GM19468 (cell line): ENCODE measurements at regions not wholly inside any gene's neighbourhood (a gene's known extent, or its start where the extent isn't known, plus 50 kb on each side); places are given as distances from the start of the nearest gene placed in this dataset.
"Not testable (repeated sequence)": the region's sequence is repeated elsewhere in the genome, so short reads cannot be mapped to it uniquely, and the experiment has no call there.

Source experiments
- ATAC-seq: cut with Tn5 transposase; IDR thresholded peaks from one replicate; pipeline ENCODE4 v1.9.1; 2021; ENCODE audit warnings: mild to moderate bottlenecking, moderate library complexity, moderate number of reproducible peaks; ENCODE audit not compliant: unreplicated experiment; ENCODE audit errors: extremely low read depth

GRCh38 chr13:44719857-44720671, 143.9 kb upstream of the TSC22D1 start:
- no peak for ATAC-seq

GRCh38 chr13:44718467-44718866, 142.3 kb upstream of the TSC22D1 start:
- no peak for ATAC-seq

DNA sequence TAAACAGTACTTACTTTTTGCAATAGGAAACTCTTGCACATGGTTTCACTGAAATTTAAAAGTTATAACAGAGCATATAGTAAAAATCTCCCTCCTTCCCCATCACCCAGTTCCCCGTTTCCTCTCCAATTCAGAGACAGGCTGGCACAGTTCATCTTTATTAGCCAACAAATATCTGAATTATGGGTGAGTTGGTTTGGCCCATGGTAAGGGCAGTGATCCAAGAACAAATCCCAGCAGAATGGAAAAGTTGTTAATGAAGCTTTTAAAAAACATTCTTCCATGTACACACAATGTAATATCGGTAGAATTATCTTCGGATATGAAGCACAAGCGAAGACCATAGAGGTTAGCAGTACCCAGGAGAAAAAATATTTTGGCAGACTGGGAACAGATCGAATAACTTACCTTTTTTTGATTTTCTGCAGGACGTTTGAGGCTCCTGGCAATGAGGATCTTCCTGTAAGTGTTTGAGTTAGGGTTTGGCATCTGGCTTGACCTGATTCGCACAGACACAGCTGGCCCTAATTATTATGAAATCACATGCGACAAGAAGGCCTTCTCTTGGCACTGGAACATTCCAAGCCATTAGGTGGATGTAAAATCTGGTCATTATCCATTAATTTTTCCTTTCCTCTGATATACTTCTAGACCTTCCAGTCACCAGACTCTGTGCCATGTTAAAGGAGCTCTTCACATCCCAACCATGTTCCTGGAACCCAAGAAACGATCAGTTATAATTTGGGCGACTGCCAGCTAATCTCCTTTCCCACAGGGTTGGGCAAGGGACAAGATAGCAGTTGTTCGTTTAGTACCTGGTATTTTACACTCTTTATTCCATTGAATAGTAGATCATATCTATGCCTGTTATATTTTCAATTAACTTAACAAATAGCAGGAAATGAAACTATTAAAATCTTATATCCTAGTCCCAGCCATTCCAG, 139.4 kb upstream of the TSC22D1 start:
- ATAC-seq = no peak

GRCh38 chr13:44713788-44714469, 137.8 kb upstream of the TSC22D1 start:
- no peak for ATAC-seq

GRCh38 chr13:44711706-44712105, 135.6 kb upstream of the TSC22D1 start:
- ATAC-seq = no peak

GRCh38 chr13:44710576-44710975, 134.4 kb upstream of the TSC22D1 start:
- no peak for ATAC-seq

DNA sequence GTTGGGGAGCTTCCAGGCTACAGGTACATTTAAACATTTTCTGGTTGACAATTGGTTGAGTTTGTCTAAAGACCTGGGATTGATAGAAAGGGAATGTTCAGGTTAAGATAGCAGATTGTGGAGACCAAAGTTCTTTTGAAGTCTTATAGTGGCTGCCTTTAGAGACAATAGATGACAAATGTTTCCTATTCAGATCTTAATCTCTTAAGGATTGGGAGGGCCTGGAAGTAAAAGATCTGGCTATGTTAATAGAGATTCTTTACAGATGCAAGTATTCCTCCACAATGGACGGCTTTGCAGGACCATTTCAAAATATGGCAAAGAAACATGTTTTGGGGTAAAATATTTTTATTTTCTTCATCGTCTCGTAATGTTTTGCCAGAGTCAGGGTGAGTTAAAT, 128.7 kb upstream of the TSC22D1 start:
- ATAC-seq = not testable (repeated sequence)

GRCh38 chr13:44703371-44703770, 127.2 kb upstream of the TSC22D1 start:
- no peak for ATAC-seq

DNA sequence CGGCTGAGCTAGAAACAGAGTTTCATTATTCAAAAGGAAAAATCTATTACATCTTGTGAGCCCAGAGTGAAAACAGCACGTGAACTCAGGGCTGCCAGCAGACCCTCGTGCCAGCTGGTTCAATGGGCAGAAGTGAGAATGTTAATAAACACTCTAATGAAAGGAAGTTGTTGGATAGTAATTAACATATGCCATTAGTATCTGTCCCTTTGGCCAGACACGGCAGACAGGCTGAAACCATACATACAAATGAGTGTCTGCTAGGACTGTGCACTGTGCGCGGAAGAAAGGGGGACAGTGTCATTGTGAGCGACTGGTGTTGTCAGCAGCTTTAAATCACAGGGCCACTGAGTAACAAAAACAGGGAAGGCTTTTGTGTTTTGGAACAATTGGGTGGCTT, 121.9 kb upstream of the TSC22D1 start:
- ATAC-seq = no peak

GRCh38 chr13:44697058-44697457, 120.9 kb upstream of the TSC22D1 start:
- ATAC-seq = no peak

- no peak for ATAC-seq
These were observed 119.4 kb upstream of the TSC22D1 start for GRCh38 chr13:44695520-44695919.

DNA sequence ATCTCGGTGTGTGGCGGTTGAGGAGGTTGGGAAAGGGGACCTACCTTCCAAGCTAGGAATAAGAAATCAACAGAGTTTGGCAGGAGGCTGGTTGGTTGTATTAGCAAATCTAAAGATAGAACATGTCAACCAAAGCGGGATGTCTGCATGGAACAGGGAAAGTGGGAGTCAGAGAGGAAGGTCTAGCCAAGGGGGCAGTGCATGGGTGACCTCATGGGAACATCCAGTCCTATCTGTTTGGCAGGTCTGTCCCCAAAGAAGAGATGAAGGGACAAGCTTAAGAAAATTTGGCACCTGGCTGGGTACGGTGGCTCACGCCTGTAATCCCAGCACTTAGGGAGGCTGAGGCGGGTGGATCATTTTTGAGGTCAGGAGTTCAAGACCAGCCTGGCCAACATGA, 118.7 kb upstream of the TSC22D1 start:
- ATAC-seq = no peak

GRCh38 chr13:44694291-44694690, 118.2 kb upstream of the TSC22D1 start:
- ATAC-seq = no peak

DNA sequence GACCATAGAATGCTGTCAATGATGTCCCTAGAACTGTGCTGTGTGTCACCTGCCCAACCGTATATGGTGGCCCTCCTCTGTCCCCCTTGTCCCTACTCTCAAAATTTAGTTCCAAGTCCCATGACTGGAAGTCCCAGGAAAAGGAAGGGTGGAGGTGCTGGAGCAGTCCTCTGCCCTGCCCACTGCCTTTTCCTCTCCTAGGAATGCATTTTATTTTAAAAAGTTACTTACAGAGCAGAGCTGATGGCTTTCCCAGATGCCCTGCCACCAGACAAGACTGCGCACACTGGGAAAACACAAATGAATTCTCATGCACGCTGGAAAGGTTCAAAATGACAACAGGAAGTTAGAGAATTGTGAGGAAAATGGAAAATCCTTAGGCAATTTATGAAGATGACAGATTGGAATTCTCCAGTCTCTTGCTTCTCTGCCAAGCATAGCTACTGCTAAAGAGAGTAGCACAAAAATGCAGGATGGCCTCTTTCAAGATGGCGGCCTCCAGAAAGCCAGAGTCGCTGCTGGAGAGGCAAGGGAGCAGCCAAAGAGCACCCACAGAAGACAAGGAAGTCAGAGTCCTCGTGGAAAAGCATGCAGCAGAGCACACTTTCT, 117.1 kb upstream of the TSC22D1 start:
- ATAC-seq = no peak

DNA sequence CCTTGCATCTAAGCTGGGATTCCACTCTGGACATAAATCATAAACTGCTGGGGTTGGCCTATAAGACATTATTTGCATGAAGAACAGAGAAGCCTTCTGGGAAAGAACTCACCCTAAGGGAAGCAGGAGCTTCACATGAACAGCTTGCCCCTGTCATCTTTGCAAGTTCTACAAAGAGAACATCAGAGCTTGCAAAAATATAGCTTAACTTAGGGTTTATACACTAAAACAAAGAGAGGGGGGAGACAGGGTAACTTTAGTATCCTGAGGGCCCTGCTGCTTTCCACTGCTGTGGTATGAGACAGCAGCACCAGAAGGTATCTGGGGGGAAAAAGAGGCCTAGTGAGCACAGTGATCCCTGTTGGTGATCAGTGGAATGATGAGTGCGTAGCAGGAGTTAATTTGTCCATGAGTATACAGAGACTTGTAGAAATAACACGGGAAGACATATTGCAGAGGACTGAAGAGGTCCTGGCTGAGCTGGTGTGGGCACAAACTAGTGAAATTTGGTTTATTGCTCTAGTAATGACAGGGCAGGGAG, 116.1 kb upstream of the TSC22D1 start:
- no peak for ATAC-seq

DNA sequence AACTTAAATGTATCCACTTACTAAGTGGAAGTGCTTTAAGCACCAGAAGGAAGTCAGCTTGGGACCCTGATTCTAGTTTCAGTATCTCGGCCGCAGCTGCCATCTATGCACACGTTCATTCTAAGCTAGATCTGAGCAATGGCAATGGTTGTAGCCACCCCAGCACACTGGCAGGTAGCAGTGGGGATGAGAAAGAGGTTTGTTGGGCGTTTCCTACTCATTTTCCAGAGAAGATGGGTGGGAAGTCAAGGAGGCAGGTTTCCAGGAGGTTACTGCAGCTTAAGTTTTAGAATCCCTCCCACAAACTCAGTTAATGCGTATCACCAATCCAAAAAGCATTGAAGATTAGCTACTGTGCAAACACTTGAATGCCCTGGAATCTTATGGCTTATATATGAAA, 114.2 kb upstream of the TSC22D1 start:
- no peak for ATAC-seq

DNA sequence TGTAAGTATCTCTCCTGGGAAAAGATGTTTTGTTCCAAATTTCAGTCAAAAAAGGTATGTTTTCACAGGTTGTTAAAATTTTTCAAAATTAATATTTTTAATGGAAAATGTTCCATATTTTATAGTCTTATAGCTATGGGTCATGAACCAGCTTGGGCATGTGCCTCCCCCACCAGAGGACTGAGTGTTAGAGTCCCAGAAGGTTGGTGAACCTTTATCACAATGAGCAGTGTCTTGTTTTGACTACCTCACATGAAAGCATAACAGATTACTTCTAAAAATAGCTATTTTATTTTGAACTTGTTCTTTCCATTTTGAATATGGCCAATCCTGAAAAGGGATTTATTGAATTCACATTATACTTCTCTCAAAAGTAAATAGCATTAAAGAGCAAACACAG, 112.5 kb upstream of the TSC22D1 start:
- no peak for ATAC-seq

DNA sequence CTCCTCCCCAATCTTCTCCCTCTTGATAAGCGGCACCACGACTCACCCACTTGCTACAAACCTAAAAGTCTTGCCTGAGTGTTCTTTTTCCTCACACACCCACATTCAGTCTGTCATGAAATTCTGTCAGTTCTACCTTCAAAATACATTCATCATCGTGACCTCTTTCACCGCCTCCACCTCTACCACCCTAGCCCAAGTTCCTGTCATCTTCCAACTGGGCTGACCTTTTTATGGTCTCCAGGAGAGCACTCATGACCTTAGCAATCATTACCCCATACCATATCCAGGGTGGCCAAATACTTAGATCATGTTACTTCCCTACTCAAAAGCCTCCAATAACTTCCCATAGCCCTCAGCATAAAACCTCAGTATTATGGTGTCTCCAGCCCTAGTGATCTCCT, 110.4 kb upstream of the TSC22D1 start:
- no peak for ATAC-seq

DNA sequence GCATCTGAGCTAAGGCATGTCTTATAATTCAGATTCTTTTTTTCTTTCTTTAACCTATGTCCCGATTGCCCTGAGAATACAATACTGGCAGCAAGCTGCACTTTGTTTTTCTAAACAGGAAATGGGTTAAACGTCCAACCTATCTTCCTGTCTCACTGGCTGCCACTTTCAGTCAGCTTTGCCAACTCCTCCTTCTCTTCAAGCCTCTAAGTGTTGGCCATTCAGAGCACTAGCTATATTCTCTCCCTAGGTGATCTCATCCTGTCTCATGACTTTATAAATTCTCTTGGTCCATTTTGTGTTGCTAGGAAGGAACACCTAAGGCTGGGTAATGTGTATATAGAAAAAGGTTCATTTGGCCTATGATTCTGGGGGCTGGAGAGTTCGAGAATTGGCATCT, 109.5 kb upstream of the TSC22D1 start:
- no peak for ATAC-seq

DNA sequence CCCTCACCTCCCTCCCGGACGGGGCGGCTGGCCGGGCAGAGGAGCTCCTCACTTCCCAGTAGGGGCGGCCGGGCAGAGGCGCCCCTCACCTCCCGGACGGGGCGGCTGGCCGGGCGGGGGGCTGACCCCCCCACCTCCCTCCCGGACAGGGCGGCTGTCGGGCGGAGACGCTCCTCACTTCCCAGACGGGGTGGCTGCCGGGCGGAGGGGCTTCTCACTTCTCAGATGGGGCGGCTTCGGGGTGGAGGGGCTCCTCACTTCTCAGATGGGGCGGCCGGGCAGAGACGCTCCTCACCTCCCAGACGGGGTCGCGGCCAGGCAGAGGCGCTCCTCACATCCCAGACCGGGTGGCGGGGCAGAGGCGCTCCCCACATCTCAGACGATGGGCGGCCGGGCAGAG, 106.3 kb upstream of the TSC22D1 start:
- not testable (repeated sequence) for ATAC-seq
